Activated CD8-positive, alpha-beta memory T cell treated with anti-CD3 and anti-CD28 coated beads for 1 hour (primary cell): ENCODE measurements at regions not wholly inside any gene's neighbourhood (a gene's known extent, or its start where the extent isn't known, plus 50 kb on each side); places are given as distances from the start of the nearest gene placed in this dataset.
"Not testable (repeated sequence)": the region's sequence is repeated elsewhere in the genome, so short reads cannot be mapped to it uniquely, and the experiment has no call there.

Source experiments
- DNase-seq, 2 donors: peaks; one replicate each; pipeline ENCODE4 v3.0.0-alpha.2; 2020; ENCODE audit warnings: low read depth in 1 of 2; ENCODE audit errors: extremely low read depth in 1 of 2

DNA sequence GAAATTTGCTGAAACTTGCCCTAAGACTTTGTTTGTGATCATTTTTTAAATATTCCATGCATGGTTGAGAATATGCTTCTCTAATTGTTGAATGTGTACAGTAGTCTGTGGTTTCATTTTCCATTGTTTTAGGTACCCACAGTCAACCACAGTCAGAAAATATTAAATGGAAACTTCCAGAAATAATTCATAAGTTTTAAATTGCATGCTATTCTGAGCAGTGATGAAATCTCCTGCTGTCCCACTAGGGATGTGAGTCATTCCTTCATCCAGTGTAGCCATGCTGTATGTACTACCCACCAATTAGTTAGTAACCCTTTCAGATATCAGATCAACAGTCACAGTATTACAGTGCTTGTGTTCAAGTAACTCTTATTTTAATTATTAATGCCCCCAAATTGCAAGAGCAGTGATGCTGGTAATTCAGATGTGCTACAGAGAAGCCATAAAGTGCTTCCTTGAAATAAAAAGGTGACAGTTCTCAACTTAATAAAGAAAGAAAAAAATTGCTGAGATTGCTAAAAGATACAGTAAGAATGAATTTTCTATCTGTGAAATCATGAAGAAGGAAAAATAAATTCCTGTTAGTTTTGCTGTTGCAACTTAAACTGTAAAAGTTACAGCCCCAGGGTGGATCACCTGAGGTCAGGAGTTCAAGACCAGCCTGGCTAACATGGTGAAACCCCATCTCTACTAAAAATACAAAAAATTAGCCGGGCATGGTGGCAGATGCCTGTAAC, 79.9 kb upstream of the FBXL17 start:
- no peak for DNase-seq

DNA sequence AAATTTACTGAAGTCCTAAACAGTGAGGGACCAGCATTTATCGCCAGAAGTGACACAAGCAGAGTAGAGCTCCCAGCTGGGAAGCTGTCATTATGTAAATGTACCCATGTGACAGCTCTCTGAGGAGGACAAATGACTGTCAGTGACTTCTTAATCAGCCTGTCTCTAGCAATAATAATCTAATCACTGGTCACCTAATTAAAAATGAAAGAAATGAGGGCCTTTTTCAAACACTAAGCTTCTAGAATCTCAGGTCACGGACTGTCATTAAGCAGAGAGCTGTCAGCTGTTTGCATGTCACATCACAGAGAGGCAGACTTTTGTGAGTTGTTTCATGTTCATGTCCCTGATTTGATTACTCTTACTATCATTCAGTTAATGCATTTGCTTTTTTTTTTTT, 77.9 kb upstream of the FBXL17 start:
- no peak for DNase-seq

DNA sequence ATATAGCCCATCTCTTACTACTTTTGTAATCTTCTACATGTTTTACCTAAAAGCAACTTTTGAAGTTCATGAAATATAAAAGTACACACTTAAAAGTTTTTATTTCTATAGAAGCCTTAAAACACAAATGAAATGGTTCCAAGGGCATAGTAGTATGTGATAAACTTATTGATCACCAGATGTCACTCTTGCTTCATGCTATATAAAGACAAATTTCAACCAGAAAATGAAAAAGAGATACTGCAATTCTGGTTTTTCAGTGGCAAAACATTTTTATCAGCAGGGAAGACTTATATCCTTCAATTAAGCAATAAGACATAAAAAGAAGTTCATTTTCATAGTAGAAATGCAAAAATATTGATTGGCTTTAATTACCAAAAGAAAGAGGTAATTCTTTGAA, 69.4 kb upstream of the FBXL17 start:
- no peak for DNase-seq

DNA sequence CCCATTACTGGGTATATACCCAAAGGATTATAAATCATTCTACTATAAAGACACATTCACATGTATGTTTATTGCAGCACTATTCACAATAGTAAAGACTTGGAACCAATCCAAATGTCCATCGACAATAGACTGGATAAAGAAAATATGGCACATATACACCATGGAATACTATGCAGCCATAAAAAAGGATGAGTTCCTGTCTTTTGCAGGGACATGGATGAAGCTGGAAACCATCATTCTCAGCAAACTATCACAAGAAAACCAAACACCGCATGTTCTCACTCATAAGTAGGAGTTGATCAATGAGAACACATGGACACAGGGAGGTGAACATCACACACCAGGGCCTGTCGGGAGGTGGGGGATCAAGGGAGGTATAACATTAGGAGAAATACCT, 62.2 kb upstream of the FBXL17 start:
- DNase-seq, result not testable (repeated sequence)

DNA sequence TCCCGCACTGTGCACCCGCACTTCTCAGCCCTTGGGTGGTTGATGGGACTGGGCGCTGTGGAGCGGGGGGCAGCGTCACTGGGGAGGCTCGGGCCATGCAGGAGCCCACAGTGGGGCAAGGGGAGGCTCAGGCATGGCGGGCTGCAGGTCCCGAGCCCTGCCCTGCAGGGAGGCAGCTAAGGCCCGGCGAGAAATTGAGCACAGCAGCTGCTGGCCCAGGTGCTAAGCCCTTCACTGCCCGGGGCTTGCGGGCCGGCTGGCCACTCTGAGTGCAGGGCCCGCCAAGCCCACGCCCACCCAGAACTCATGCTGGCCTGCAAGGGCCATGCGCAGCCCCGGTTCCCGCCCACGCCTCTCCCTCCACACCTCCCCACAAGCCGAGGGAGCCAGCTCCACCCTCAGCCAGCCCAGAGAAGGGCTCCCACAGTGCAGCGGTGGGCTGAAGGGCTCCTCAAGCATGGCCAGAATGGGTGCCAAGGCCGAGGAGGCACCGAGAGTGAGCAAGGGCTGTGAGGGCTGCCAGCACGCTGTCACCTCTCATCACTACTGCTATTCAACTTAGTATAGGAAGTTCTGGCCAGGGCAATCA, 60.3 kb upstream of the FBXL17 start:
- not testable (repeated sequence) for DNase-seq

DNA sequence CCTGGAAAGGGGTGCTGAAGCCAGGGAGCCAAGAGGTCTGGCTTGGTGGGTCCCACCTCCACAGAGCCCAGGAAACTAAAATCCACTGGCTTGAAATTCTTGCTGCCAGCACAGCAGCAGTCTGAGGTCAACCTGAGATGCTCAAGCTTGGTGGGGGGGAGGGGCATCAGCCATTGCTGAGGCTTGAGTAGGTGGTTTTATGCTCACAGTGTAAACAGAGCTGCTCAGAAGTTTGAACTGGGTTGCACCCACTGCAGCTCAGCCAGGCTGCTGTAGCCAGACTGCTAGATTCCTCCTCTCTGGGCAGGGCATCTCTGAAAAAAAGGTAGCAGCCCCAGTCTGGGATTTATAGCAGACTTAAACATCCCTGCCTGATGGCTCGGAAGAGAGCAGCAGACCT, 55.5 kb upstream of the FBXL17 start:
- DNase-seq, result no peak

DNA sequence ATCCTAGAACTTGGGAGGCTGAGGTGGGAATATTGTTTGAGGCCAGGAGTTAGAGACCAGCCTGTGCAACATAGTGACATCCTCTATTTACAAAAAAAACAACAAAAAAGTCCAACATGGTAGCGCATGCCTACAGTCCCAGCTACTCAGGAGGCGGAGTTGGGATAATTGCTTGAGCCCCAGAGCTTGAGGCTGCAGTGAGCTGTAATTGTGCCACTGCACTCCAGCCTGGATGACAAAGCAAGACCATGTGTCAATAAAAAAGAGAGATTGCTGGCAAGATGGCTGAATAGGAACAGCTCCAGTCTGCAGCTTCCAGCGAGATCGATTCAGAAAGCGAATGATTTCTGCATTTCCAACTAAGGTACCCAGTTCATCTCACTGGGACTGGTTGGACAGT, 54.8 kb upstream of the FBXL17 start:
- no peak for DNase-seq

DNA sequence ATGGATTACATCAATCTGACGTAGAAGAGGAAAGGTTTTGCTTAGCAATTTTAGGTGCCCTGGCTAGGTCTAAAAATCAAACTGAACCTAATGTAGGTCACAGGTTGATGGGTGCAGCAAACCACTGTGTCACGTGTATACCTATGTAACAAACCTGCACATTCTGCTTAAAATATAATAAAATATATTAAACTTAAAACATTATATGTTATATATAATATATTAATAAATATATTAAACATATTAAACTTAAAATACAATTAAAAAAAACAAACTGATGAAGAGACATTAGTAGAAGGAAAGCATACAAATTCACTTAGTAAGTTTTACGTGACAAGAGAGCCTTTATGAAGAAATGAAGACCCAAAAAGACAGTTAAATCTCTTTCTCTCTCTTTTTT, 51.7 kb upstream of the FBXL17 start:
- no peak for DNase-seq

DNA sequence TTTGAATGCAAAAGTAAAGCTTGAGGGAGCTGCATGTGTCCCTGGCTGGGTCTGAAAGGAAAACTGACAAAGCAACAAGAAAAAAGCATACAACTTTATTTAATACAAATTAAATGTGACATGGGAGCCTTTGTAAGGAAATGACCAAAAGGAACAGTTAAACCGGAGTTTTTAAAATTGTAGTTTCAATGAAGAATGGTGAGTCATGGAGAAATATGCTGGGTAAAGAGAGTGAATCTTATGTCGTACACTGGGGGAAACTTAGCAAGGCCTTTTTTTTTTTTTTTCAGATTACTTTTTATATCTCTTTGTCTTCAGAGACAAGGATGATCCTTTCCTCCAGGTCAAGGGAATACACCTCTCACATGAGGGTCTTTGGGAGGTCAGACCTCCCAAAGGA, 50.1 kb upstream of the FBXL17 start:
- DNase-seq, result no peak
